NOMO-1 treated with dmso at 0.1 percent for 144 hours (cell line): ENCODE measurements at regions not wholly inside any gene's neighbourhood (a gene's known extent, or its start where the extent isn't known, plus 50 kb on each side); places are given as distances from the start of the nearest gene placed in this dataset.
"Not testable (repeated sequence)": the region's sequence is repeated elsewhere in the genome, so short reads cannot be mapped to it uniquely, and the experiment has no call there.

ENCODE experiments used
- DNase-seq: peaks from one replicate; lab custom pipeline; 2025; ENCODE audit not compliant: unreplicated experiment; lab: John Stamatoyannopoulos, UW

- DNase-seq: no peak
These were observed 131.8 kb upstream of the MTHFD1L start for GRCh38 chr6:150733726-150734125.

- no peak for DNase-seq
These were observed 131.3 kb upstream of the MTHFD1L start for GRCh38 chr6:150734235-150734634.

- no peak for DNase-seq
These were observed 130.1 kb upstream of the MTHFD1L start for GRCh38 chr6:150735341-150735851.

- DNase-seq: no peak
These were observed 127.3 kb upstream of the MTHFD1L start for GRCh38 chr6:150738092-150738629.

DNA sequence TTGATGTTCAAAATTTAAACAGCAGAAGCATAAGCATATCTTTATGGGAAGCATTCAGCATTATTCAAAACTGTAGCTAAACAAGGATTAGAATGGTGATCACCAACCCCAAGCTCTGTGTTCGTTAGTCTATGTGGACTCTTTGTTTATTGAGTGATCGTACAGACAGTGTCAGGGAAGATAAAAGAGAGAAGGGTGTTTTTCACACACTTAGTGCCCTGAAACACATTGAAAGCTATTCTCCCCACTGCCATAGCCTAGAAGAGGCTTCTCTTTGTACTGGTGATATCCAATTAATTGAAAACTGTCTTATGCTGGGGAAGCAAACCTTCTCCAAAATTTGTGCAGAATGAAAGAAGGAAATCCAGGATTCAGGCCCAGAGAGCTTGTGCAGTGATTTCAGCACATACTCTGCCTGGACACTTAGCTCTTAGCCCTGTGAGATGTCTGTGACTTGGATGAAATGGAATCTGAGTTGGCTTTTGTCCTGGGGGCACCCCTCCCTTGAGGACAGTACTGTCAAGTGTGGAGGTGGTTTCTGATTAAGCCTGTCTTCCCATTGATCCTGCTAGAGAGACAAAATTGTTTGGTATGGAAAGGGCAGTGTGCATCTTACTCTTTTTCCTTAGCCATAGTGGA lies 125.7 kb upstream of the MTHFD1L start:
- no peak for DNase-seq

DNA sequence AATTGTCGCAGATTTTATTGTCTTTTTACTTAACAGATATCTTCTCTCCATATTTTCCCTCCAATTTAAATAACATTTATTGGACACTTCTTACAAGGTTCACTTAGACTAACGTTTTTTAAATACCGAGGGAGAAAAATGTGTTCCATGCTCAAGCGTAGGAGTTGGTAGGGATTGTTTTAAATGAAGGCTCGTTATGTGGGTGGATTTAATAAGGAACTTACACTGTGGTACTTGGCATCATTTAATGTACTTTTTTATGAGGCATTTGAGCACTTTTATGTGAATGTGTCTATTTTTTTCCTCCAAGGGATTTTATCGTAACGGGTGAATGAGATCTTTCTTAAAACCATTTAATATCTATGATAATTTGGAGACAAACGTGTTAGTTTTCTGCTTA lies 125.0 kb upstream of the MTHFD1L start:
- no peak for DNase-seq

GRCh38 chr6:150741633-150742200 lies 123.8 kb upstream of the MTHFD1L start:
- DNase-seq: no peak

DNA sequence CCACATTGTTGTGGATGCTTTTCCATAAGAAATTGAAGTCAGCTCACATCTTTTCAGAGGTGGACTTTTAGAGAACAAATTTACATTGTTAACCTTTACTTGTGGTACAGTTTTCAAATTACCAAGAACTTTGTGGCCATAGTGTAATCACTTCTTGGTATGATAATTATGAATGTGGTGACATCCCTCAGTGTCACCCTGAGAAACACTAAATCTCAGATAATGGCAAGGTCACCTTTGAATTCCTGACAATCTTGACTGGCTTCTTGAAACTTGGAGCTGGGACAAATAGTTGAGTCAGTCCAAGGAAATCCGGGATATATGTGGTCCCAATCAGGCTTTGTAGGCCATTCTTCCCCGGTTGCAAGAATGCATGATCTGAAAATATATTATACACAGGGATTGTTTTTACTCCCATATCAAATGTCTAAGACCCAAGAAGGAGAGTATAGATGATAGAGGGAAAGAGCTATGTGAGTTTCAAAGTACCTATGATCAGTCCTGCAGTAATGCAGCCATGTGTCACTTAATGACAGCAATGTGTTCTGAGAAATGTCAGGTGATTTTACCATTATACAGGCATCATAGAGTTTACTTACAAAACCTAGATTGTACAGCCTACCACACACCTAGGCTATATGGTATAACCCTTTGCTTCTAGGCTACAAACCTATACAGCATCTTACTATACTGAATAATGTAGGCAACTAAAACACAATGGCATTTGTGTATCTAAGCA lies 120.8 kb upstream of the MTHFD1L start:
- no peak for DNase-seq

DNA sequence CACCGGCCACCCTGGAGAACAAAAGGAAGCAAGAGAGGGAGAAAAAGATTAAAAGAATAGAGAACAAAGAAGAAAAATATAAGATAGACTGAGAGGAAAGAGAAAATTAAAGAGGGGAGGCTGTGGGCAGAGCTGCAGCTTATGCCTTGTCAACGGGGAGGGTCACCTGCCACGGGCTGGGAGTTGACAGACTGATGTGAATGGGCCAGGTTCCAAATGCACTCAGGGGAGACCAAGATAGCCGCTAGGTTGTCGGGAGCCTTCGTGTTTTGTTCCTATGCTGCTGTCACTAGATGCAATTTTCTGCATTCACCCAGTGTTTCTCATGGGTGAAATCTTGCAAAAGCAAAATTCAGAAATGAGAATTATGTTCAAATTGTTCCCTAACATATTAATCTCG lies 119.6 kb upstream of the MTHFD1L start:
- no peak for DNase-seq

DNA sequence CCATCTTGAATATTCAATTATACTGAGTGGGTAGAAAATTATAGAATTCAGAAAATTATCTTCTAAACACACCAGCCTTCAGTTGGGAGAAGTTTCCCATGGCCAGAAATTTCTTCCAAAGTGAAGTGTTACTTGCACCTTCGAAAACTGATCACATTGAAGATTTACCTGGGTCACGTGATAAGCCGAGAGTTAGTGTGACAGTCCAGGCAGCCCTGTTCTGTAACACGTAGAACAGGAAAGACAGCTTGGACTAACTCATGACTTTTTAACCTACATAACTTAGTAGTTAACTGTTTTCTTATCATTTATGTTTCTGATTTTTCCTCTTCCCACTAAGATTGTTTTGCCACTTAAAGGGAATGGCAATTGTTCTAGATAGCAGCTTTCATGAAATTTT lies 118.3 kb upstream of the MTHFD1L start:
- no peak for DNase-seq

GRCh38 chr6:150749091-150749670 lies 116.3 kb upstream of the MTHFD1L start:
- no peak for DNase-seq

DNA sequence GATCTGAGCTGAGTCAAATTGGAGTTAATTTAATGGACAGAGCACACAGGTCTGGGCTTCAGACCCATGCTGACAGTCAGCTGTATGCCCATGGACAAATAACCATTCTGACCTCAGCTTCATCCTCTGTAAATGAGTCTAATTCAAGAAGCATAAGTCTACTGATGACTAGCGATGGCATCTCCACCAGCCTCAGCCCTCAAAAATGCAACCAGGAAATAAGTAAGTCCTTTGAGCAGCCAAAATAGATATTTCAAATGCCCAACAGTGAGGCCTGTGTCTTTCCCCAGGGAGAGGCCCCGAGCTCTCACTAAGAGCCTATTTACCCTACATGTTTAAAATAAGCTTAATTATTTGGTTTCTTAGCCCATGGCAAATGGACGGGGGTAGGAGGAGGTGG lies 114.2 kb upstream of the MTHFD1L start:
- DNase-seq: no peak

- DNase-seq: no peak
These were observed 113.1 kb upstream of the MTHFD1L start for GRCh38 chr6:150752409-150752808.

- DNase-seq: no peak
These were observed 112.0 kb upstream of the MTHFD1L start for GRCh38 chr6:150753371-150754064.

GRCh38 chr6:150755042-150755441 lies 110.5 kb upstream of the MTHFD1L start:
- no peak for DNase-seq

GRCh38 chr6:150755524-150755923 lies 110.0 kb upstream of the MTHFD1L start:
- no peak for DNase-seq

GRCh38 chr6:150756173-150756572 lies 109.3 kb upstream of the MTHFD1L start:
- no peak for DNase-seq

- not testable (repeated sequence) for DNase-seq
These were observed 107.7 kb upstream of the MTHFD1L start for GRCh38 chr6:150757807-150758206.

- DNase-seq: no peak
These were observed 106.0 kb upstream of the MTHFD1L start for GRCh38 chr6:150759483-150759882.

DNA sequence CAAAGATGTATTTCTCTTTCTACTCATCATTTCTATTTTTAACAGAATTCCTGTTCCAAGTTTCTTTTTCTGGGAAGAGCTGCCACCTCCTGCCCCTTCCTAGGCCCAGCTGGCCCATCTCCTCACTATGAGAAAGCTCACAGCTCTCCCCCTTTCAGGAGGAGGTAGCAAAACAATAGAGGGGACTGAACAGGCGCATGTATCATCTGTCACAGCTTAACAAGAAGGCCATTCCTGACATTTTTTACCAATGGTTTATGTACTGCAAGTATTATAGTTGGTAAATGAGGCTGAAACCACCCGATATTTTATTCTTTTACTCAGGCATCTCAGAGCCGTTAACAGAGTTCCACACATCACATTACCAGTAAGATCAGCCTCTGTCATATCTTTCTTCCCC lies 103.7 kb upstream of the MTHFD1L start:
- DNase-seq: no peak
